ENCODE measurements at regions not wholly inside any gene's neighbourhood (a gene's known extent, or its start where the extent isn't known, plus 50 kb on each side); places are given as distances from the start of the nearest gene placed in this dataset.

GRCh38 chr17:71966459-71967313 lies 154.1 kb upstream of the SOX9 start:
- TF ChIP-seq CTCF (IDR thresholded peaks at IDR 0.05; ENCODE audit: insufficient read depth, low read length) (no peak), GABPA (IDR thresholded peaks at IDR 0.05; ENCODE audit: low read depth) (no peak), REST (IDR thresholded peaks at IDR 0.05; ENCODE audit: insufficient replicate concordance, low read depth) (no peak), SPI1 (IDR thresholded peaks at IDR 0.05; ENCODE audit: borderline replicate concordance, low read depth) (no peak), POLR2AphosphoS5 (IDR thresholded peaks at IDR 0.05; ENCODE audit: low read depth) (no peak)
- Histone ChIP-seq H3K27ac (replicated peaks) (no peak overlapping the region), H3K27me3 (ENCODE audit: insufficient read depth, poor library complexity, severe bottlenecking) (no peaks in the 10 kb centered on the region), H3K4me3 (replicated peaks; ENCODE audit: insufficient read depth, low read length) (no peak overlapping the region)
- no peak for DNase-seq (ENCODE audit: low read depth in 1 of 2, low spot score in 1 of 2)

DNA sequence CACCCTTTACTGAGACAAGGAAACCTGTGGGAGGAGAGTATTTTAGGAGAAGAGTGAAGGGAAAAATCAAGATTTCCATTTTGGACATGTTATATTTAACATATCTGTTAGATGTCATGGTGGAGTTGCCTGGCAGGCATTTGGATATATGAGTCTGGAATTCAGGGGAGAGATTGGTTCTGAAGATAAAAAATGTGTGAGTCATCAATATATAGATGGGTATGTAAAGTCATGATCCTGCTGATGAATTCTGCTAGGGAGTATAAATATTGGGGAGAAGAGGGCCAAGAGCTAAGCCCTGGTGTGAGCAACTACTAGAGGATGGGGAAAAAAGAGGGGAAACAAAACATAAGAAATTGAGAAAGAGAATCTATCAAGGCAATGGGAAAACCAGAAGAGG lies 151.3 kb upstream of the SOX9 start:
- Histone ChIP-seq H3K27ac (replicated peaks) (no peak overlapping the region), H3K27me3 (ENCODE audit: insufficient read depth, poor library complexity, severe bottlenecking) (no peaks in the 10 kb centered on the region), H3K4me3 (replicated peaks; ENCODE audit: insufficient read depth, low read length) (no peak overlapping the region)
- TF ChIP-seq REST (IDR thresholded peaks at IDR 0.05; ENCODE audit: insufficient replicate concordance, low read depth) (no peak), POLR2AphosphoS5 (IDR thresholded peaks at IDR 0.05; ENCODE audit: low read depth) (no peak), CTCF (IDR thresholded peaks at IDR 0.05; ENCODE audit: insufficient read depth, low read length) (no peak), GABPA (IDR thresholded peaks at IDR 0.05; ENCODE audit: low read depth) (no peak), SPI1 (IDR thresholded peaks at IDR 0.05; ENCODE audit: borderline replicate concordance, low read depth) (no peak)
- no peak for DNase-seq (ENCODE audit: low read depth in 1 of 2, low spot score in 1 of 2)

GRCh38 chr17:71970312-71970711 lies 150.5 kb upstream of the SOX9 start:
- Histone ChIP-seq H3K27me3 (ENCODE audit: insufficient read depth, poor library complexity, severe bottlenecking) (no peaks in the 10 kb centered on the region), H3K4me3 (replicated peaks; ENCODE audit: insufficient read depth, low read length) (no peak overlapping the region), H3K27ac (replicated peaks) (no peak overlapping the region)
- DNase-seq (ENCODE audit: low read depth in 1 of 2, low spot score in 1 of 2) = no peak
- no peak for TF ChIP-seq POLR2AphosphoS5 (IDR thresholded peaks at IDR 0.05; ENCODE audit: low read depth)
- no peak for TF ChIP-seq CTCF (IDR thresholded peaks at IDR 0.05; ENCODE audit: insufficient read depth, low read length)
- TF ChIP-seq REST (IDR thresholded peaks at IDR 0.05; ENCODE audit: insufficient replicate concordance, low read depth) = no peak
- no peak for TF ChIP-seq GABPA (IDR thresholded peaks at IDR 0.05; ENCODE audit: low read depth)
- TF ChIP-seq SPI1 (IDR thresholded peaks at IDR 0.05; ENCODE audit: borderline replicate concordance, low read depth) = no peak

All from HL-60 (cell line).